OCI-LY1 (cell line): ENCODE measurements at regions not wholly inside any gene's neighbourhood (a gene's known extent, or its start where the extent isn't known, plus 50 kb on each side); places are given as distances from the start of the nearest gene placed in this dataset.

Source experiments
- H2AFZ ChIP-seq: fragments of 200-600 bp; sonication (generic), shearing (Covaris generic); 2 replicates; pipeline ENCODE4 v1.6.0; 2014; ENCODE audit warnings: antibody characterized with exemption, mild to moderate bottlenecking, low read length
- H3F3A ChIP-seq: fragments of 200-600 bp; sonication (generic), shearing (Covaris generic); 2 replicates; pipeline ENCODE4 v1.6.0; 2014; ENCODE audit warnings: mild to moderate bottlenecking, antibody characterized with exemption, low read length, moderate library complexity; ENCODE audit not compliant: insufficient read depth
- H3K27ac ChIP-seq: fragments of 200-600 bp; sonication (generic); 2 replicates; pipeline ENCODE4 v1.5.1; 2014; ENCODE audit warnings: low read length, mixed run types, mild to moderate bottlenecking, low read depth; ENCODE audit not compliant: poor library complexity, severe bottlenecking
- H3K27me3 ChIP-seq: fragments of 200-600 bp; sonication (generic); 2 replicates; pipeline ENCODE4 v1.6.0; 2014; ENCODE audit warnings: antibody characterized with exemption, mild to moderate bottlenecking, low read length, moderate library complexity; ENCODE audit not compliant: insufficient read depth
- H3K36me3 ChIP-seq: fragments of 200-600 bp; sonication (generic); 2 replicates; pipeline ENCODE4 v1.6.1; 2014; ENCODE audit warnings: mild to moderate bottlenecking, antibody characterized with exemption, low read length, moderate library complexity, mixed read lengths; ENCODE audit not compliant: insufficient read depth
- H3K4me1 ChIP-seq: fragments of 200-600 bp; sonication (generic); 2 replicates; pipeline ENCODE4 v1.5.1; 2014; ENCODE audit warnings: mild to moderate bottlenecking, low read length, moderate library complexity; ENCODE audit not compliant: insufficient read depth, severe bottlenecking
- H3K4me2 ChIP-seq: fragments of 200-600 bp; sonication (generic), shearing (Covaris generic); 2 replicates; pipeline ENCODE4 v1.6.1; 2014; ENCODE audit warnings: low read length
- H3K4me3 ChIP-seq: fragments of 200-600 bp; sonication (generic); 2 replicates; pipeline ENCODE4 v1.5.1; 2014; ENCODE audit warnings: low read length, low read depth, mild to moderate bottlenecking, mixed read lengths; ENCODE audit not compliant: poor library complexity, severe bottlenecking
- H3K79me2 ChIP-seq: fragments of 200-600 bp; shearing (Covaris generic); 2 replicates; pipeline ENCODE4 v1.6.1; 2016; ENCODE audit warnings: mixed run types, low read length, mixed read lengths; ENCODE audit not compliant: insufficient read depth
- H3K9ac ChIP-seq: fragments of 200-600 bp; sonication (generic), shearing (Covaris generic); 2 replicates; pipeline ENCODE4 v1.6.1; 2014; ENCODE audit warnings: mild to moderate bottlenecking, low read length, mixed read lengths
- H3K9me2 ChIP-seq: fragments of 200-600 bp; sonication (generic), shearing (Covaris generic); 2 replicates; pipeline ENCODE4 v1.6.1; 2014; ENCODE audit warnings: low read depth, mild to moderate bottlenecking, low read length, mixed read lengths
- H3K9me3 ChIP-seq: fragments of 200-600 bp; shearing (Covaris generic); 2 replicates; pipeline ENCODE4 v1.6.1; 2014; ENCODE audit warnings: low read length, mixed read lengths
- H4K20me1 ChIP-seq: fragments of 200-600 bp; sonication (generic), shearing (Covaris generic); 2 replicates; pipeline ENCODE4 v1.6.0; 2016; ENCODE audit warnings: mild to moderate bottlenecking, low read length; ENCODE audit not compliant: insufficient read depth
- CTCF ChIP-seq: fragments of 200-600 bp; sonication (generic), shearing (Covaris generic); IDR thresholded peaks from 2 replicates; pipeline ENCODE4 v1.5.1; 2017; ENCODE audit warnings: mild to moderate bottlenecking, antibody characterized with exemption, low read length, moderate library complexity, mixed read lengths
- EZH2 ChIP-seq: fragments of 200-600 bp; sonication (generic), shearing (Covaris generic); IDR thresholded peaks from 2 replicates; pipeline ENCODE4 v1.8.0; 2017; ENCODE audit warnings: borderline replicate concordance, mixed run types, mild to moderate bottlenecking, antibody characterized with exemption, low read length, moderate library complexity, mixed read lengths

GRCh38 chr3:72370947-72371346 lies 477.3 kb downstream of the SHQ1 start:
- no peaks in the 10 kb centered on the region for H4K20me1 ChIP-seq
- no peak for TF ChIP-seq CTCF
- TF ChIP-seq EZH2, result no peak
- H3F3A ChIP-seq, result no peaks in the 10 kb centered on the region
- no peaks in the 10 kb centered on the region for H3K4me1 ChIP-seq
- H3K79me2 ChIP-seq, result no peaks in the 10 kb centered on the region
- no peak overlapping the region for H3K9ac ChIP-seq
- H2AFZ ChIP-seq, result no peak overlapping the region
- no peaks in the 10 kb centered on the region for H3K36me3 ChIP-seq
- H3K4me2 ChIP-seq, result no peak overlapping the region
- H3K9me3 ChIP-seq, result no peaks in the 10 kb centered on the region
- no peak overlapping the region for H3K27ac ChIP-seq
- no peaks in the 10 kb centered on the region for H3K9me2 ChIP-seq
- no peaks in the 10 kb centered on the region for H3K27me3 ChIP-seq
- H3K4me3 ChIP-seq, result no peak overlapping the region

- H3K4me3 ChIP-seq, result no peak overlapping the region
These were observed 478.6 kb downstream of the SHQ1 start for GRCh38 chr3:72369681-72370080.

GRCh38 chr3:72368331-72368975 lies 479.8 kb downstream of the SHQ1 start:
- no peaks in the 10 kb centered on the region for H3K79me2 ChIP-seq
- H3K36me3 ChIP-seq, result no peaks in the 10 kb centered on the region
- H3K9ac ChIP-seq, result no peak overlapping the region
- H3K27me3 ChIP-seq, result no peaks in the 10 kb centered on the region
- no peaks in the 10 kb centered on the region for H3F3A ChIP-seq
- H4K20me1 ChIP-seq, result no peaks in the 10 kb centered on the region
- no peaks in the 10 kb centered on the region for H3K9me3 ChIP-seq
- TF ChIP-seq CTCF (no peak), EZH2 (no peak)
- H3K4me2 ChIP-seq, result no peak overlapping the region
- no peak overlapping the region for H2AFZ ChIP-seq
- no peaks in the 10 kb centered on the region for H3K4me1 ChIP-seq
- H3K4me3 ChIP-seq, result no peak overlapping the region
- no peak overlapping the region for H3K27ac ChIP-seq
- no peaks in the 10 kb centered on the region for H3K9me2 ChIP-seq

More at GRCh38 chr3:72369681-72370080, 478.6 kb downstream of the SHQ1 start:
- Histone ChIP-seq H3K9me3 (no peaks in the 10 kb centered on the region), H3K4me1 (no peaks in the 10 kb centered on the region), H4K20me1 (no peaks in the 10 kb centered on the region), H3K27ac (no peak overlapping the region), H3K79me2 (no peaks in the 10 kb centered on the region), H3K9me2 (no peaks in the 10 kb centered on the region), H3F3A (no peaks in the 10 kb centered on the region), H3K4me2 (no peak overlapping the region), H2AFZ (no peak overlapping the region), H3K36me3 (no peaks in the 10 kb centered on the region), H3K27me3 (no peaks in the 10 kb centered on the region), H3K9ac (no peak overlapping the region)
- TF ChIP-seq CTCF (no peak), EZH2 (no peak)
